Ishikawa (cell line): ENCODE measurements at regions not wholly inside any gene's neighbourhood (a gene's known extent, or its start where the extent isn't known, plus 50 kb on each side); places are given as distances from the start of the nearest gene placed in this dataset.

Experiments used
- FOXM1 ChIP-seq: IDR thresholded peaks from 2 replicates; pipeline ENCODE4 v1.6.1; 2012; ENCODE audit warnings: low read depth, borderline replicate concordance
- MAX ChIP-seq: IDR thresholded peaks from 2 replicates; pipeline ENCODE4 v1.6.1; 2012
- NFIC ChIP-seq: IDR thresholded peaks from 2 replicates; pipeline ENCODE4 v1.6.1; 2012
- RAD21 ChIP-seq: IDR thresholded peaks from 2 replicates; pipeline ENCODE4 v1.6.1; 2012; ENCODE audit warnings: low read depth

- TF ChIP-seq MAX: no peak
- TF ChIP-seq FOXM1: no peak
- no peak for TF ChIP-seq NFIC
- no peak for TF ChIP-seq RAD21
Measured at GRCh38 chr3:73324203-73325155, 263.0 kb downstream of the EBLN2 start.
